ENCODE measurements at regions not wholly inside any gene's neighbourhood (a gene's known extent, or its start where the extent isn't known, plus 50 kb on each side); places are given as distances from the start of the nearest gene placed in this dataset.

DNA sequence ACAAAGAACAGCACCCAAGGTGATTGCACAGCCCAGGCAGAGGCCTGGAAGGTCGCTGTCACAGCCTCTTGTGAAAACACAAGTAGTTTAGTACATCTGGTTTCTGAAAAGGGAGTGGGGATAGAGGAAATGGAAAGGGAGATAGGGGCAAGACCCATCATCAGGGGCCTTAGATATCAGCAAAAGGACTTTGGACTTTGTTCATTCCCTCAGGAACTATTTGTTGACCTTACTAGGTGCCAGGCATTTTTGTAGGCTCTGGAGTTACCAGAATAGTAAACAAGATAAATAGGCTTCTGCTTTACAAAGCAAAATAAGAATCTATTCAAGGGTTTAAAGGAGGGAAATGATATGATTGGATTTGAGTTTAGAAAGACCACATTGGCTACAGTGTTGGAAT, 199.4 kb upstream of the CDKN3 start:
- ChIA-PET CTCF (ENCODE audit: partially characterized antibody) (no interaction called here), POLR2A (ENCODE audit: partially characterized antibody) (no interaction called here)
- H3K4me1 Mint-ChIP-seq, result no peaks in the 10 kb centered on the region
- intact Hi-C loops (cut with micrococcal nuclease), result no loop called here
- Histone ChIP-seq H3K9me3 (ENCODE audit: control insufficient read depth in 1 of 2, low read length in 2 of 2) (no peaks in the 10 kb centered on the region), H3K27me3 (ENCODE audit: insufficient read depth, low read length) (no peaks in the 10 kb centered on the region), H3K4me3 (ENCODE audit: low read length in 2 of 2) (no peak overlapping the region), H3K4me1 (ENCODE audit: insufficient read depth, low read length) (no peaks in the 10 kb centered on the region), H3K27ac (ENCODE audit: low read depth, low read length) (no peak overlapping the region), H3K36me3 (ENCODE audit: insufficient read depth, low read length) (no peaks in the 10 kb centered on the region)
- no peak overlapping the region for H3K27ac Mint-ChIP-seq
- no peaks in the 10 kb centered on the region for H3K36me3 Mint-ChIP-seq
- H3K4me3 Mint-ChIP-seq, result no peak overlapping the region
- DNase-seq, result no peak
- H3K27me3 Mint-ChIP-seq, result peaks cover 0 to 3% of the 10 kb centered on the region in 2 donors
- H3K9me3 Mint-ChIP-seq, result peaks cover 0 to 31% (median 7%) of the 10 kb centered on the region in 8 donors

DNA sequence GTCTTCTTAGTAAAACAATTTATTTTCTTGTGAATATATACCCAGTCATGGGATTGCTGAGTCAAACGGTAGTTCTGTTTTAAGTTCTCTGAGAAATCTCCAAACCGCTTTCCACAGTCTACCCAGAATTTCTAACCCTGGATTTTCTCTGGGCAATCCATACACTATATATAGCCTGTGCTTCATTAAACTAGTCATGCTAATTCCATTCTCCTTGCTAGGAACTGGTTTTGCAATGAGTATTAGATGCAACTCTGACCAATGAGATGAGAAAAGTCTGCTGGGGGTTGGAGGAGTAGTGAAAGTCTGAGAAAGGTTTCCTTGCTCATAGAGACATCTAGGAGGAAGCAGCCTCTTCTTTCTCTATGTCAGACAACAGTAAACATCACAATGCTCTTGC, 196.1 kb upstream of the CDKN3 start:
- intact Hi-C loops (cut with micrococcal nuclease), result no loop called here
- Histone ChIP-seq H3K9me3 (ENCODE audit: control insufficient read depth in 1 of 2, low read length in 2 of 2) (no peaks in the 10 kb centered on the region), H3K36me3 (ENCODE audit: insufficient read depth, low read length) (no peaks in the 10 kb centered on the region), H3K4me3 (ENCODE audit: low read length in 2 of 2) (no peak overlapping the region), H3K27me3 (ENCODE audit: insufficient read depth, low read length) (no peaks in the 10 kb centered on the region), H3K4me1 (ENCODE audit: insufficient read depth, low read length) (no peaks in the 10 kb centered on the region), H3K27ac (ENCODE audit: low read depth, low read length) (no peak overlapping the region)
- no peak for DNase-seq
- POLR2A ChIA-PET (ENCODE audit: partially characterized antibody), result no interaction called here
- CTCF ChIA-PET (ENCODE audit: partially characterized antibody), result no interaction called here
- Mint-ChIP-seq H3K9me3 (peaks cover 0 to 31% (median 8%) of the 10 kb centered on the region in 8 donors), H3K4me1 (no peaks in the 10 kb centered on the region), H3K27ac (no peak overlapping the region), H3K36me3 (no peaks in the 10 kb centered on the region), H3K4me3 (no peak overlapping the region), H3K27me3 (peaks cover 2 to 3% of the 10 kb centered on the region in 2 donors)

DNA sequence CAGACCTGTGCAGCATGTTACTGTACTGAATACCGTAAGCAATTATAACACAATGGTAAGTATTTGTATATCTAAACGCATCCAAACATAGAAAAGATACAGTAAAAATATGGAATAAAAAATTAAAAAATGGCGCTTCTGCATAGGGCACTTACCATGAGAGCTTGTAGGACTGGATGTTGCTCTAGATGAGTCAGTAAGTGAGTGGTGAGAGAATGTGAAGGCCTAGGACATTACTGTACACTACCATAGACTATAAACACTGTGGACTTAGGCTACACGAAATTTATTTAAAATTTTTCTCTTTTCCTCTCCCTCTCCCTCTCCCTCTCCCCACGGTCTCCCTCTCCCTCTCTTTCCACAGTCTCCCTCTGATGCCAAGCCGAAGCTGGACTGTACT, 194.5 kb upstream of the CDKN3 start:
- Mint-ChIP-seq H3K36me3 (no peaks in the 10 kb centered on the region), H3K4me1 (no peaks in the 10 kb centered on the region), H3K9me3 (peaks cover 0 to 31% (median 8%) of the 10 kb centered on the region in 8 donors), H3K27ac (no peak overlapping the region), H3K4me3 (no peak overlapping the region), H3K27me3 (peaks cover 4 to 5% of the 10 kb centered on the region in 2 donors)
- no peaks in the 10 kb centered on the region for H3K36me3 ChIP-seq (ENCODE audit: insufficient read depth, low read length)
- CTCF ChIA-PET (ENCODE audit: partially characterized antibody), result no interaction called here
- intact Hi-C loops (cut with micrococcal nuclease), result no loop called here
- DNase-seq, result no peak
- POLR2A ChIA-PET (ENCODE audit: partially characterized antibody), result no interaction called here
- H3K4me1 ChIP-seq (ENCODE audit: insufficient read depth, low read length), result no peaks in the 10 kb centered on the region
- no peaks in the 10 kb centered on the region for H3K9me3 ChIP-seq (ENCODE audit: control insufficient read depth in 1 of 2, low read length in 2 of 2)
- H3K4me3 ChIP-seq (ENCODE audit: low read length in 2 of 2), result no peak overlapping the region
- no peak overlapping the region for H3K27ac ChIP-seq (ENCODE audit: low read depth, low read length)
- no peaks in the 10 kb centered on the region for H3K27me3 ChIP-seq (ENCODE audit: insufficient read depth, low read length)

DNA sequence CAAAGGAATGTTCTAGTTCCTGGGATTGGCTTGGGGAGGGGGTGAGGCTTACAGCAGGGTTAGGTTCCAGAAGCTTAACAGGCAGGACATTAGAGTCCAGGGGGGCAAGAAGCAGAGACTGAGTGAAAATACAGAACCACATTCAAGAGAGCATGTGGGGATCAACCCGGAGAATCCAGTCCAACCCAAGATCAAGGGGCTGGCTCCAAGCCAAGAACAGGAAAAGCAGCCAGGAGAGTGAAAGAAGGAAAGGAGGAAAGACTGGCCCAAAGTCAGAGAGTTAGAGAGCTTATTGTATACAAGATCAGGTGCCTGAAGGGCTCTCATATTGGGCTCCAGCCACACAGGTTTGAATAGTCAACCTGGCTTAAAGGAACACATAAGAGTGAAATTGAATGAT, 190.3 kb upstream of the CDKN3 start:
- H3K9me3 ChIP-seq (ENCODE audit: control insufficient read depth in 1 of 2, low read length in 2 of 2), result no peaks in the 10 kb centered on the region
- Mint-ChIP-seq H3K27me3 (peaks cover 8 to 11% of the 10 kb centered on the region in 2 donors), H3K4me3 (peak overlapping the region in 1 of 8 donors; percentile 49), H3K4me1 (no peaks in the 10 kb centered on the region), H3K27ac (no peak overlapping the region), H3K36me3 (no peaks in the 10 kb centered on the region), H3K9me3 (peaks cover 0 to 7% (median 1%) of the 10 kb centered on the region in 8 donors)
- no peaks in the 10 kb centered on the region for H3K4me1 ChIP-seq (ENCODE audit: insufficient read depth, low read length)
- no peaks in the 10 kb centered on the region for H3K27me3 ChIP-seq (ENCODE audit: insufficient read depth, low read length)
- no peak for DNase-seq
- no peak overlapping the region for H3K4me3 ChIP-seq (ENCODE audit: low read length in 2 of 2)
- no peak overlapping the region for H3K27ac ChIP-seq (ENCODE audit: low read depth, low read length)
- CTCF ChIA-PET (ENCODE audit: partially characterized antibody), result no interaction called here
- POLR2A ChIA-PET (ENCODE audit: partially characterized antibody), result no interaction called here
- no peaks in the 10 kb centered on the region for H3K36me3 ChIP-seq (ENCODE audit: insufficient read depth, low read length)
- intact Hi-C loops (cut with micrococcal nuclease), result no loop called here

DNA sequence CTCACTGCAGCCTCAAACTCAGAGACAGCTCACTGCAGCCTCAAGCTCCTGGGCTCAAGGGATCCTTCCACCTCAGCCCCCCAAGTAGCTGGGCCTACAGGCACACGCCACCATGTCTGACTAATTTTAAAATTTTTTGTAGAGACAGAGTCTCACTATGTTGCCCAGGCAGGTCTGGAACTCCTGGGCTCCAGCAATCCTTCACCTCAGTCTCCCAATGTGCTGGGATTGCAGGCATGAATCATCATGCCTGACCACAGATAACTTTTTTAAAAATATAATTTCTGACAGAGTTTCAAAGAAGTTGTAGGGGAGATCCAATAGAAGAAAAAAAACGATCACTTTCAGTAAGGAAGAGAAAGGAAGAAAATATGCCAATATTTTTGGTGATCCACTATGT, 189.7 kb upstream of the CDKN3 start:
- no peaks in the 10 kb centered on the region for H3K4me1 ChIP-seq (ENCODE audit: insufficient read depth, low read length)
- H3K4me3 Mint-ChIP-seq, result no peak overlapping the region
- POLR2A ChIA-PET (ENCODE audit: partially characterized antibody), result no interaction called here

DNA sequence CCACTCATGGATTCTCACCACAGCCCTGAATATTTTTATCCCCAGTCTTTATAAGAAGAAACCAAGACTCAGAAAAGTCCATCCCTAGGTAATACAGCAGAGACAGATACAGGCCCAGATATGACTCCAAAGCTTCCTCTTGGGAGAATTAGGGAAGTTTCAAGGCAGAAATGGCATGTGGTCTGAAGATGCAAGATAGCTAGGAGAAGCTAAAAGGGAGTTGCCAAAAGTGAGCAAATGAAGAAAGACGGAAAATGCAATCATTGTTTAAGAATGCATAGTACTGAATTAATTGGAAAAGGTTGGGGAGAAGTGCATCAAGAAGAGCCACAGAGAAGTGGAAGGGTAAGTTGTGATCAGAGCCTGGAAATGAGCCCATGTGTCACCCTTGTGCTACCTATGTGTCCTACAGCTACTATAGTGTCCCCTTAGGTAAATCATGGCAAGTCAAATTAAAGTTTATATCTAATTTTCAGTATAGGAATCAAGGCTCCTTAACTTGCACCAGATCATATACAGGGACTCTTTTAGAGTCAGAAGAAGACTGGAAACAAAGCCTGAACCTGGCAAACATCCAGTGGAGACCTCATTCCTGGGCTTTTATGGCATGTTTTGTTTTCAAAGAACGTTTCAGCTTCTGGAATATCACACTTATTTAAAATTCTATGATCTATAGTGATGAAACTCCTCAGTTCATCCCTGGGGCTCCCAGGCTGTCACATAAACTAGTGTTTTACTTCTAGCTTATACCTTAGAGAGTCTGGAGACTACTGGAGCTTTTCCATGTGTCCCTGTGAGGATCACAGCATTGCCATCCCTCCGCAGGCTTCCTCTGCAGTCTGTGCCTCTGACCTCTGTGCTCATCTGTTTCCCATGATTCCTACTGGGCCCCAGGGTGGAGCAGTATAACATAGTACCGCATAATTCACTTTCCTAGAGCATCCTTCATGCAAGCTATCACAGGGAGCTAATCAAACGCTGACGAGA, 189.0 kb upstream of the CDKN3 start:
- Mint-ChIP-seq H3K9me3 (peaks cover 0 to 4% (median under 1%) of the 10 kb centered on the region in 8 donors), H3K27ac (no peak overlapping the region), H3K4me1 (no peaks in the 10 kb centered on the region), H3K27me3 (peaks cover 8 to 11% of the 10 kb centered on the region in 2 donors), H3K36me3 (no peaks in the 10 kb centered on the region), H3K4me3 (no peak overlapping the region)
- ChIA-PET CTCF (ENCODE audit: partially characterized antibody) (no interaction called here), POLR2A (ENCODE audit: partially characterized antibody) (no interaction called here)
- Histone ChIP-seq H3K9me3 (ENCODE audit: control insufficient read depth in 1 of 2, low read length in 2 of 2) (no peaks in the 10 kb centered on the region), H3K36me3 (ENCODE audit: insufficient read depth, low read length) (no peaks in the 10 kb centered on the region), H3K4me1 (ENCODE audit: insufficient read depth, low read length) (no peaks in the 10 kb centered on the region), H3K27me3 (ENCODE audit: insufficient read depth, low read length) (no peaks in the 10 kb centered on the region), H3K4me3 (ENCODE audit: low read length in 2 of 2) (no peak overlapping the region), H3K27ac (ENCODE audit: low read depth, low read length) (no peak overlapping the region)
- DNase-seq, result no peak
- intact Hi-C loops (cut with micrococcal nuclease), result no loop called here

More for the DNA sequence above, 189.7 kb upstream of the CDKN3 start:
- no peaks in the 10 kb centered on the region for H3K27me3 ChIP-seq (ENCODE audit: insufficient read depth, low read length)
- no peak overlapping the region for H3K27ac ChIP-seq (ENCODE audit: low read depth, low read length)
- Mint-ChIP-seq H3K9me3 (peaks cover 0 to 5% (median 2%) of the 10 kb centered on the region in 8 donors), H3K27ac (no peak overlapping the region), H3K4me1 (no peaks in the 10 kb centered on the region), H3K27me3 (peaks cover 8 to 11% of the 10 kb centered on the region in 2 donors), H3K36me3 (no peaks in the 10 kb centered on the region)
- intact Hi-C loops (cut with micrococcal nuclease), result no loop called here
- H3K4me3 ChIP-seq (ENCODE audit: low read length in 2 of 2), result no peak overlapping the region
- CTCF ChIA-PET (ENCODE audit: partially characterized antibody), result no interaction called here
- no peaks in the 10 kb centered on the region for H3K36me3 ChIP-seq (ENCODE audit: insufficient read depth, low read length)
- no peaks in the 10 kb centered on the region for H3K9me3 ChIP-seq (ENCODE audit: control insufficient read depth in 1 of 2, low read length in 2 of 2)
- DNase-seq, result no peak

DNA sequence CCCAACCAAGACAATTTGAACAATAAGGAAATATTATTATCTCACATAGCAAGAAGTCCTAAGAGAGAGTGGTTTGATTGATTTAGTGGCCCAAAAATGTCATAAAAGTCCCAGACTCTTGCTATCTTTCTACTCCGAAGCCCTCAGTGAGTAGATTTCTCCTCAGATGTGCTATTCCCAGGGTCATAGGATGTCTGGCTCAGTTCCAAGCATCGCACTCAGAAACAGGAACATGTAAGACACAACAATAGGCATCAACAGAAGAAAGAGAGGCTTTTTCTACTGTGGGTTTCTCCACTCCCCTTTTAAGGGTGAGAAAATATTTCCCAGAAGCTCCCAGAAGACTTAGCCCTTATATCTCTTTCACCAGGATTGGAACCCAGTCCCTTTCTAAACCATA, 188.1 kb upstream of the CDKN3 start:
- no peaks in the 10 kb centered on the region for H3K4me1 ChIP-seq (ENCODE audit: insufficient read depth, low read length)
- no peaks in the 10 kb centered on the region for H3K36me3 Mint-ChIP-seq
- H3K4me1 Mint-ChIP-seq, result no peaks in the 10 kb centered on the region

More for the DNA sequence above, 188.1 kb upstream of the CDKN3 start:
- Mint-ChIP-seq H3K27me3 (peaks cover 10 to 15% of the 10 kb centered on the region in 2 donors), H3K27ac (no peak overlapping the region), H3K9me3 (peaks cover 0 to 4% (median 0%) of the 10 kb centered on the region in 8 donors), H3K4me3 (no peak overlapping the region)
- Histone ChIP-seq H3K9me3 (ENCODE audit: control insufficient read depth in 1 of 2, low read length in 2 of 2) (no peaks in the 10 kb centered on the region), H3K36me3 (ENCODE audit: insufficient read depth, low read length) (no peaks in the 10 kb centered on the region), H3K4me3 (ENCODE audit: low read length in 2 of 2) (no peak overlapping the region), H3K27me3 (ENCODE audit: insufficient read depth, low read length) (no peaks in the 10 kb centered on the region), H3K27ac (ENCODE audit: low read depth, low read length) (no peak overlapping the region)
- intact Hi-C loops (cut with micrococcal nuclease), result no loop called here
- POLR2A ChIA-PET (ENCODE audit: partially characterized antibody), result no interaction called here
- no peak for DNase-seq
- CTCF ChIA-PET (ENCODE audit: partially characterized antibody), result no interaction called here
